Heart right ventricle (tissue), 16 donors: ENCODE measurements at regions not wholly inside any gene's neighbourhood (a gene's known extent, or its start where the extent isn't known, plus 50 kb on each side); places are given as distances from the start of the nearest gene placed in this dataset.

Experiments
- ATAC-seq, 8 donors: fragments of 200-7000 bp; cut with Tn5 transposase; one replicate each; pipeline ENCODE4 v1.9.1; 2020; ENCODE audit warnings: mild to moderate bottlenecking in 8 of 8, moderate library complexity in 8 of 8, moderate number of reproducible peaks in 1 of 8
- DNase-seq, 2 donors: peaks; one replicate each; pipeline ENCODE4 v3.0.0-alpha.2; 2020
- H3K27ac ChIP-seq, 10 donors: fragments of 200-600 bp; sonication (generic) in 2 of 10; one replicate each; pipeline versions ENCODE4 v1.5.0 to v1.8.0; 2020 to 2022; ENCODE audit warnings: mild to moderate bottlenecking in 3 of 10
- H3K27me3 ChIP-seq, 7 donors: fragments of 200-600 bp; one replicate each; pipeline ENCODE4 v1.8.0; 2021 to 2022; ENCODE audit warnings: mild to moderate bottlenecking in 2 of 7
- H3K36me3 ChIP-seq, 9 donors: fragments of 200-600 bp; sonication (generic) in 1 of 9; one replicate each; pipeline versions ENCODE4 v1.5.0 to v1.8.0; 2020 to 2022; ENCODE audit warnings: mild to moderate bottlenecking in 2 of 9
- H3K4me1 ChIP-seq, 9 donors: fragments of 200-600 bp; sonication (generic) in 1 of 9; one replicate each; pipeline versions ENCODE4 v1.5.0 to v1.8.0; 2020 to 2022; ENCODE audit warnings: mild to moderate bottlenecking in 4 of 9
- H3K4me3 ChIP-seq, 10 donors: fragments of 200-600 bp; sonication (generic) in 2 of 10; one replicate each; pipeline versions ENCODE4 v1.5.0 to v1.8.0; 2020 to 2022; ENCODE audit warnings: mild to moderate bottlenecking in 7 of 10, moderate library complexity in 2 of 10
- H3K9me3 ChIP-seq, 11 donors: fragments of 200-600 bp in 10 of 11; sonication (generic) in 2 of 11; one replicate each; pipeline versions ENCODE4 v1.5.0 to v1.8.0; 2013 to 2022; ENCODE audit warnings: mild to moderate bottlenecking in 2 of 11, control low read depth in 1 of 11, moderate library complexity in 1 of 11
- CTCF ChIP-seq, 9 donors: fragments of 200-600 bp; sonication (generic) in 2 of 9; IDR thresholded peaks; one replicate each; pipeline versions ENCODE4 v1.5.0 to v1.8.0; 2021 to 2022; ENCODE audit warnings: antibody characterized with exemption in 9 of 9, mild to moderate bottlenecking in 5 of 9, moderate library complexity in 1 of 9
- WGBS, 2 donors: extraction: QIAGEN DNeasy Blood & Tissue Kit; methylation state at CpG; one replicate each; pipeline ENCODE4 v1.1.7; 2013; ENCODE audit warnings: inconsistent platforms in 1 of 2; 5-methylcytosine and 5-hydroxymethylcytosine counted together
- intact Hi-C, 10 donors: fragments of 100-400 bp; cut with DNase I; formaldehyde crosslinking; loops; one replicate each; pipeline versions ENCODE4 v1.11.1 to v1.14.2; 2022
- donor health status: Arrhythmogenic right ventricular cardiomyopathy.
- donor health status: ischemic (EF 13 %, LVEDD 7.1; RV severe dilation, severe dysfunction).
- donor health status: healthy with polysubstance abuse.
- donor health status: DM: no; HTN: yes; CAD: no.
- donor health status: DM: no; HTN: no; CAD: no.
- donor health status: ischemic (EF 25% LVEDD 6.9; RV normal size, moderate dysfunction).
- donor health status: ischemic (EF 25% LVEDD 5.7; RV mildly dilated, moderate dysfunction).
- donor health status: healthy.
- donor health status: DM: yes; HTN: yes; CAD: no.
- donor health status: Ischemic cardiomyopathy.
- donor health status: ischemic (EF 35%, LVEDD 5.7; RV mildly dilated, moderate dysfunction).
- donor health status: nonischemic (EF 11% LVEDD 7.7; RV severe dilation, severe dysfunction).
- donor health status: DM: yes; HTN: yes; CAD: no.
- donor health status: PGD.
- donor health status: ischemic (EF 29% LVEDD 5.4; RV normal size, mild dysfunction).
- donor health status: nonischemic (EF 23%, LVEDD 6.1; RV moderate dilation, normal function).

GRCh38 chr1:37309574-37309973 is 164.8 kb upstream of the ZC3H12A start:
- Histone ChIP-seq H3K4me3 (no peak overlapping the region), H3K27me3 (peaks cover 0 to 67% (median 46%) of the 10 kb centered on the region in 7 donors), H3K4me1 (no peaks in the 10 kb centered on the region), H3K36me3 (no peaks in the 10 kb centered on the region), H3K27ac (no peak overlapping the region), H3K9me3 (no peaks in the 10 kb centered on the region)
- DNase-seq (no peak), ATAC-seq (no peak)
- TF ChIP-seq CTCF (IDR thresholded peaks at IDR 0.05) = no peak
- WGBS, 2 donors = 68 to 78% methylated on average over 3 of the region's 3 CpGs
- intact Hi-C loops = no loop called here

- DNase-seq (no peak), ATAC-seq (no peak)
- Histone ChIP-seq H3K9me3 (no peaks in the 10 kb centered on the region), H3K27me3 (peaks cover 0 to 72% (median 50%) of the 10 kb centered on the region in 7 donors), H3K4me1 (no peaks in the 10 kb centered on the region), H3K27ac (no peak overlapping the region), H3K36me3 (no peaks in the 10 kb centered on the region), H3K4me3 (no peak overlapping the region)
- intact Hi-C loops = no loop called here
- WGBS, 2 donors = 82 to 84% methylated on average over 13 of the region's 13 CpGs
- no peak for TF ChIP-seq CTCF (IDR thresholded peaks at IDR 0.05)
These were observed 164.3 kb upstream of the ZC3H12A start for GRCh38 chr1:37310064-37310463.

- DNase-seq = no peak
- WGBS, 2 donors = 10 to 18% methylated on average over 4 of the region's 4 CpGs
- Histone ChIP-seq H3K4me1 (peaks cover 0 to 8% (median 0%) of the 10 kb centered on the region in 9 donors), H3K4me3 (no peak overlapping the region), H3K27ac (no peak overlapping the region), H3K9me3 (no peaks in the 10 kb centered on the region), H3K27me3 (peaks cover 6 to 92% (median 88%) of the 10 kb centered on the region in 7 donors), H3K36me3 (no peaks in the 10 kb centered on the region)
- intact Hi-C loops = no loop called here
- ATAC-seq = no peak
- no peak for TF ChIP-seq CTCF (IDR thresholded peaks at IDR 0.05)
These were observed 159.0 kb upstream of the ZC3H12A start for GRCh38 chr1:37315371-37315846.

- DNase-seq (no peak), ATAC-seq (no peak)
- no peak for TF ChIP-seq CTCF (IDR thresholded peaks at IDR 0.05)
- Histone ChIP-seq H3K4me1 (peaks cover 0 to 8% (median 0%) of the 10 kb centered on the region in 9 donors), H3K36me3 (no peaks in the 10 kb centered on the region), H3K4me3 (no peak overlapping the region), H3K27ac (no peak overlapping the region), H3K9me3 (no peaks in the 10 kb centered on the region), H3K27me3 (peaks cover 6 to 86% (median 74%) of the 10 kb centered on the region in 7 donors)
- 3 to 5% methylated on average over 35 of the region's 35 CpGs for WGBS, 2 donors
- intact Hi-C loops = no loop called here
These were observed 156.4 kb upstream of the ZC3H12A start for GRCh38 chr1:37317870-37318467.
